Fibroblast of gingiva (primary cell): ENCODE measurements at regions not wholly inside any gene's neighbourhood (a gene's known extent, or its start where the extent isn't known, plus 50 kb on each side); places are given as distances from the start of the nearest gene placed in this dataset.
"Not testable (repeated sequence)": the region's sequence is repeated elsewhere in the genome, so short reads cannot be mapped to it uniquely, and the experiment has no call there.

Source experiments
- DNase-seq: peaks from one replicate; pipeline ENCODE4 v3.0.0-alpha.2; 2011; ENCODE audit warnings: low read depth

GRCh38 chrX:20712811-20713210 lies 446.1 kb upstream of the RPS6KA3 start:
- DNase-seq: no peak

GRCh38 chrX:20711366-20711765 lies 444.7 kb upstream of the RPS6KA3 start:
- no peak for DNase-seq

GRCh38 chrX:20693078-20693477 lies 426.4 kb upstream of the RPS6KA3 start:
- DNase-seq: no peak

- no peak for DNase-seq
Measured at GRCh38 chrX:20686256-20686655, 419.5 kb upstream of the RPS6KA3 start.

DNA sequence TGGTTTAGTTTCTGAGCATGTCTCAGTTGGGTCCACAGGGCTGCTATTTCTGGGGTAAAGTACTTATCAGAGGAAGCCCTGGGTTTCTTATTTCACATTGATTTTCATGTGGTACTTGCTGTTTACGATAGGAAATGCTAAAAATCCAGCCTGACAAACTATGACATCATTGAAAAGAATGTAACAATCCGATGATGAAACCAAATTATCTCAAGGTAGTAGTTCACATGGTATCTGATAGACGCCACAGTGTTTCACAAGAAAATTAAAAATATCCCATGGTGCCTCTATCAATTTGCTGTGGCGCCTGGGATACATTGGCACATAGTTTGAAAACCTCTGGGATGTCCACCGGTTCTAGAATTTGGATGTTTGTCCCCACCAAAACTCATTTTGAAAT lies 418.9 kb upstream of the RPS6KA3 start:
- DNase-seq: no peak

- DNase-seq: no peak
Measured at GRCh38 chrX:20681683-20682082, 415.0 kb upstream of the RPS6KA3 start.

GRCh38 chrX:20680998-20681397 lies 414.3 kb upstream of the RPS6KA3 start:
- no peak for DNase-seq

DNA sequence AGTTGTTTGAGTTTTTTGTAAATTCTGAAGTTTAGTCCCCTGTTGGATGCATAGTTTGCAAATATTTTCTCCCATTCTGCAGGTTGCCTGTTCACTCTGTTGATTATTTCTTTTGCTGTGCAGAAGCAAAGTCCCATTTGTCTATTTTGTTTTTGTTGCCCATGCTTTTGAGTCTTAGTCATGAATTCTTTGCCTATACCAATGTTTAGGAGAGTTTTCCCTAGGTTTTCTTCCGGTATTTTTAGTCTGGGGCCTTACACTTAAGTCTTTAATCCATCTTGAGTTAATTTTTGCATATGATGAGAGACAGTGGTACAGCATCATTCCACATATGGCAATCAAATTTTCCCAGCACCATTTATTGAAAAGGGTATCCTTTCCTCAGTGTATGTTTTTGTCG lies 405.8 kb upstream of the RPS6KA3 start:
- DNase-seq: no peak

GRCh38 chrX:20671746-20672145 lies 405.0 kb upstream of the RPS6KA3 start:
- DNase-seq: not testable (repeated sequence)

GRCh38 chrX:20670611-20671010 lies 403.9 kb upstream of the RPS6KA3 start:
- no peak for DNase-seq

GRCh38 chrX:20668550-20668949 lies 401.8 kb upstream of the RPS6KA3 start:
- DNase-seq: no peak

DNA sequence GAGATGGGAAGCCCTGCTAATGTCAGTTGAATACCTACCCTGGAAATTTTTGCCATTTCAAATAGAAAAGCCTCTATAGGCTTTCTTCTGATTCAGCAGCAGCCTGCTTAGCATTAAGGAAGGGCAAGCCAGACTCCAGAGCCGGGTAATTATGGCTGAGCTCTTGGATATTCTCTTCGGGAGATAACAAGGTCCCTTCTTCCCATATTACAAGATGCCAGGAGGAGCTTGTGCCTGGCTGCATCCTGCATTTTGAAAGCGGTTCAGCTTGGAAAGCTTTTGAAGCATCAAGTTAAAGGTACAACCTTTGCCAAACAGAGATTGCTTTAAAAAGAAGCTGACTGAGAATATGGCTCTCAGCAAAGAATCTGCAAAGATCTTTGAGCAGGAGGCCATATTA lies 399.6 kb upstream of the RPS6KA3 start:
- no peak for DNase-seq

DNA sequence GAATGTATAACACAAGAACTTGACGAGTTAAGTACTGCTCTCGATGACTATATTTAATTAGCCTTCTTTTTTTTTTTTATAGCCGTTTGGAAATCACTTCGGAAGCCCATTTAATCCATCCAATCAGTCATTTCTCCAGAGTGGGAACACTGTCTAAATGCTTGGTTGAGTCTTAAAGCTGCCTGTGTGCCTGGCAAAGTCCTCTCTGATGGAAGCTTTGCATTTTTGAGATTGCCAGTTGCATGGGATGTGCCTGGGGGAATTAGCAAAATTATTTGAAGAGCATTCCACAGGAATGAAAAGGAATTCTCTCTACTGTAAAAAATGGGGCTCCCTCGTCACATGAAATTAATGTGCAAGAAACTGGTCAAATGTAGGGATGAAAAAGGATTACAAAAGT lies 398.8 kb upstream of the RPS6KA3 start:
- DNase-seq: no peak

- no peak for DNase-seq
Measured at GRCh38 chrX:20664774-20665173, 398.1 kb upstream of the RPS6KA3 start.

GRCh38 chrX:20664131-20664530 lies 397.4 kb upstream of the RPS6KA3 start:
- DNase-seq: no peak

GRCh38 chrX:20663336-20663735 lies 396.6 kb upstream of the RPS6KA3 start:
- DNase-seq: no peak

- no peak for DNase-seq
Measured at GRCh38 chrX:20656721-20657120, 390.0 kb upstream of the RPS6KA3 start.

DNA sequence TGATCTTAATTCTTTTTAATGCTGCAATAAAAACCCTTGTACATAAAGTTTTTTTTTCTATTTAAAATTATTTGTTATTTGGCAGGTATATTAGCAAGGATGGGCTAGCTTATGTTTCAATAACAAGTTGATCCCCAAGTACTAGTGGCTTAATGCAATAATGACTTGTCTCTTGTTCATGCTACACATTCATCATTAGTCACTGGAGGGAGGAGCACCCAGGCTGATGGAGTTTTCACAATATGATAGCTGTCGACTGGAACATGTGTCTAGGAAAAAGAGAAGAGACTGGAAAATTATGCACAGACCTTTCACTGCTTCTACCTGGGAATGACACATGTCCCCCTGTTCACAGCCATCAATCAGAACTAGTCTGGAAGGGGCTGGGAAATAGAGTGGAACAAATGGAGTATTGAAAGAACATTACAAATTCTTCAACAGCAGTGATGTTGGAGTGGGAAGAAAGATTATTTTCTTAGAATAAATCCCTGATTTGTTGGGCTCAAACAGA lies 387.9 kb upstream of the RPS6KA3 start:
- DNase-seq: no peak

- no peak for DNase-seq
Measured at GRCh38 chrX:20653070-20653469, 386.4 kb upstream of the RPS6KA3 start.

DNA sequence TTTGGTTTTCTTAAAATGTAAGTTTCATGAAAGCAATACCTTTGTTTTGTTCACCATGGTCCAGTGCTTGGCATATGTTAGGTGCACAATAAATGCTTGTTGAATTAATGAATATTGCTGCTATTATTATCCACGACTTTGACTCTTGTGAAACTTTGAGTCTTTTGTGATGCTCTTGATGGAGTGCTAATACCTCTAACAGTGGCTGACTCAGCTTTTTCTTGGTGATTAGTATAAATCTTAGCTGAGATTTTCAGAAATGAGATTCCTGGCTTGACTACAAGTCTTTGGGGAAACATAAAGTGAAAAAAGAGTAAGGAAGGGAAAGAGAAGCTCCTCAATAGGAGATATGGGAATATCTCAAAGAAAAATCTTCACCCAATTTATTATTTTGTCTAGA lies 375.2 kb upstream of the RPS6KA3 start:
- DNase-seq: no peak

GRCh38 chrX:20639115-20639514 lies 372.4 kb upstream of the RPS6KA3 start:
- DNase-seq: no peak

- no peak for DNase-seq
Measured at GRCh38 chrX:20637351-20637750, 370.6 kb upstream of the RPS6KA3 start.

GRCh38 chrX:20633451-20633850 lies 366.7 kb upstream of the RPS6KA3 start:
- no peak for DNase-seq

GRCh38 chrX:20623448-20623847 lies 356.7 kb upstream of the RPS6KA3 start:
- DNase-seq: no peak

DNA sequence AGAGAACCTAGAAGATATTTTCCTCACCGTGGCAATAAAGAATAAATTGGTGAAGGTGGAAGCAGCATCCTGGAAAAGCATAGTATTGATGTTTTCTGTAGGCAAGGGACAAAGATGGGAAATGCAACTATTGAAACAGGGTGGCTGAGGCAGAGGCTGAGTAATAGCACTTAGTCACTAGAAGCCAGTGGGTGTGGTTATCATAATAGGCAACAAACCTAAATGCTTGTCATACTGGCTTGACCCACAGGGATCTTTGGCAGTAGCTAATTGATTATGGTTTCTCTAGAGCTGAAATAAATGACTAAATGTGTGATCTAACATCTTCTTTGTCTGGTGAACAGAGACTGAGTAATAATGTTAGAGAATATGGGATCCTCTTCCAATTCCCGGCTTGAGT lies 353.6 kb upstream of the RPS6KA3 start:
- DNase-seq: no peak
